Neural cell (in vitro differentiated cells): ENCODE measurements at regions not wholly inside any gene's neighbourhood (a gene's known extent, or its start where the extent isn't known, plus 50 kb on each side); places are given as distances from the start of the nearest gene placed in this dataset.

Source experiments
- H2AFZ ChIP-seq: fragments of 200-600, 300-800 bp; sonication (generic), shearing (Covaris generic); 2 replicates; pipeline ENCODE4 v1.6.0; 2014; ENCODE audit warnings: low read depth, mild to moderate bottlenecking, antibody characterized with exemption, low read length, moderate library complexity
- H3F3A ChIP-seq: fragments of 200-600 bp; shearing (Covaris generic); 2 replicates; pipeline ENCODE4 v1.6.1; 2016; ENCODE audit warnings: mild to moderate bottlenecking, moderate library complexity, mixed read lengths, antibody characterized with exemption, low read length; ENCODE audit not compliant: insufficient read depth, poor library complexity, severe bottlenecking
- H3K27ac ChIP-seq: fragments of 200-600, 300-800 bp; sonication (generic), shearing (Covaris generic); 2 replicates; pipeline ENCODE4 v1.5.1; 2014; ENCODE audit warnings: mild to moderate bottlenecking, low read length, moderate library complexity
- H3K27me3 ChIP-seq: fragments of 300-800, 200-600 bp; sonication (generic), shearing (Covaris generic); 2 replicates; pipeline ENCODE4 v1.6.0; 2014; ENCODE audit warnings: mild to moderate bottlenecking, low read depth, low read length, moderate library complexity; ENCODE audit not compliant: insufficient read depth
- H3K36me3 ChIP-seq: fragments of 300-800, 200-600 bp; sonication (generic), shearing (Covaris generic); 2 replicates; pipeline ENCODE4 v1.5.1; 2014; ENCODE audit warnings: mild to moderate bottlenecking, antibody characterized with exemption, low read length, moderate library complexity; ENCODE audit not compliant: insufficient read depth
- H3K4me2 ChIP-seq: fragments of 300-800, 200-600 bp; sonication (generic), shearing (Covaris generic); 2 replicates; pipeline ENCODE4 v1.6.0; 2014; ENCODE audit warnings: mild to moderate bottlenecking, low read length
- H3K4me3 ChIP-seq: fragments of 300-800, 200-600 bp; sonication (generic), shearing (Covaris generic); 2 replicates; pipeline ENCODE4 v1.5.1; 2014; ENCODE audit warnings: mild to moderate bottlenecking, low read length, moderate library complexity
- H3K79me2 ChIP-seq: fragments of 200-600 bp; shearing (Covaris generic); replicated peaks from 2 replicates; pipeline ENCODE4 v1.6.0; 2014; ENCODE audit warnings: mild to moderate bottlenecking, low read length, moderate library complexity; ENCODE audit not compliant: insufficient read depth
- H3K9ac ChIP-seq: fragments of 300-800, 200-600 bp; sonication (generic), shearing (Covaris generic); 2 replicates; pipeline ENCODE4 v1.6.1; 2016; ENCODE audit warnings: mild to moderate bottlenecking, low read length, mixed read lengths
- H3K9me2 ChIP-seq: fragments of 200-600 bp; shearing (Covaris generic); 2 replicates; pipeline ENCODE4 v1.6.1; 2016; ENCODE audit warnings: mild to moderate bottlenecking, low read length, mixed read lengths; ENCODE audit not compliant: insufficient read depth
- H3K9me3 ChIP-seq: fragments of 200-600, 300-800 bp; sonication (generic), shearing (Covaris generic); 2 replicates; pipeline ENCODE4 v1.6.1; 2016; ENCODE audit warnings: mild to moderate bottlenecking, mixed run types, low read length, moderate library complexity, mixed read lengths
- H4K20me1 ChIP-seq: fragments of 200-600 bp; shearing (Covaris generic); 2 replicates; pipeline ENCODE4 v1.6.1; 2016; ENCODE audit warnings: mild to moderate bottlenecking, mixed run types; ENCODE audit not compliant: insufficient read depth
- EP300 ChIP-seq: fragments of 450-650 bp; conservative IDR thresholded peaks from 2 replicates; pipeline ENCODE4 v1.6.1; 2014; ENCODE audit warnings: antibody characterized with exemption, mild to moderate bottlenecking, moderate library complexity; ENCODE audit not compliant: poor library complexity, severe bottlenecking
- EZH2 ChIP-seq: fragments of 200-600, 300-800 bp; shearing (Covaris generic), sonication (generic); IDR thresholded peaks from 2 replicates; pipeline ENCODE4 v1.6.1; 2014; ENCODE audit warnings: antibody characterized with exemption, low read length, borderline replicate concordance, mild to moderate bottlenecking; ENCODE audit not compliant: insufficient read depth, poor library complexity, severe bottlenecking
- MXI1 ChIP-seq: fragments of 450-650 bp; conservative IDR thresholded peaks from 2 replicates; pipeline ENCODE4 v1.6.1; 2014; ENCODE audit warnings: antibody characterized with exemption, mild to moderate bottlenecking; ENCODE audit not compliant: poor library complexity, severe bottlenecking
- POLR2AphosphoS5 ChIP-seq: IDR thresholded peaks from 2 replicates; pipeline ENCODE4 v1.6.1; 2012
- RAD21 ChIP-seq: fragments of 450-650 bp; conservative IDR thresholded peaks from 2 replicates; pipeline ENCODE4 v1.6.1; 2014; ENCODE audit warnings: antibody characterized with exemption, mild to moderate bottlenecking, moderate library complexity
- SMC3 ChIP-seq: fragments of 450-650 bp; conservative IDR thresholded peaks from 2 replicates; pipeline ENCODE4 v1.6.1; 2014; ENCODE audit warnings: antibody characterized with exemption, mild to moderate bottlenecking, moderate library complexity; ENCODE audit not compliant: poor library complexity
- TAF1 ChIP-seq: IDR thresholded peaks from 2 replicates; pipeline ENCODE4 v1.6.1; 2012; ENCODE audit warnings: low read depth
- TF ChIP-seq, protein P1 (sequence below): IDR thresholded peaks from 2 replicates; pipeline ENCODE4 v1.6.1; 2012; ENCODE audit warnings: borderline replicate concordance
- TF ChIP-seq, protein P2 (sequence below): fragments of 450-650 bp; IDR thresholded peaks from 2 replicates; pipeline ENCODE4 v1.5.1; 2014; ENCODE audit warnings: antibody characterized with exemption, mild to moderate bottlenecking, moderate library complexity; ENCODE audit not compliant: poor library complexity, severe bottlenecking

DNA sequence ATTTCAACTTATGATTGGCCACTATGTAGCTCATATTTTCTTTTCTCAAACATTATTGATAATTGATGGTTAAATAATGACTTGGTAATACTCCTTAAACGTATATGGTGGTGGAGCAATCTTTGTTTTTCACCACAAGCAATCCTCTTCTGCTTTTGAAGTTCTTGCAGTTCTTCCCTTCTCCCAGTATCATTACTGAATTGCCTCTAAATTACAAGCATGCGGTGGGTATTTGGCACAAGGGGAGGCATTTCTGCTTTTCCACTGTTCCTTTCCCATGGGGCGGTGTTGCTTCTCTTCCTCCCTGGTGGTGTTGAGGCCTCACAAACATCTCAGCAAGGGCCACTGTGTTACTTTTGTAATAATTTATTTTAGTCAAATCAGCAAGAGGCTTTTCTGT, 234.4 kb upstream of the RXFP2 start:
- H3K79me2 ChIP-seq: no peaks in the 10 kb centered on the region
- no peak overlapping the region for H3K4me3 ChIP-seq
- H3K27ac ChIP-seq: no peak overlapping the region
- H3K9ac ChIP-seq: no peak overlapping the region
- TF ChIP-seq, protein P1, sequence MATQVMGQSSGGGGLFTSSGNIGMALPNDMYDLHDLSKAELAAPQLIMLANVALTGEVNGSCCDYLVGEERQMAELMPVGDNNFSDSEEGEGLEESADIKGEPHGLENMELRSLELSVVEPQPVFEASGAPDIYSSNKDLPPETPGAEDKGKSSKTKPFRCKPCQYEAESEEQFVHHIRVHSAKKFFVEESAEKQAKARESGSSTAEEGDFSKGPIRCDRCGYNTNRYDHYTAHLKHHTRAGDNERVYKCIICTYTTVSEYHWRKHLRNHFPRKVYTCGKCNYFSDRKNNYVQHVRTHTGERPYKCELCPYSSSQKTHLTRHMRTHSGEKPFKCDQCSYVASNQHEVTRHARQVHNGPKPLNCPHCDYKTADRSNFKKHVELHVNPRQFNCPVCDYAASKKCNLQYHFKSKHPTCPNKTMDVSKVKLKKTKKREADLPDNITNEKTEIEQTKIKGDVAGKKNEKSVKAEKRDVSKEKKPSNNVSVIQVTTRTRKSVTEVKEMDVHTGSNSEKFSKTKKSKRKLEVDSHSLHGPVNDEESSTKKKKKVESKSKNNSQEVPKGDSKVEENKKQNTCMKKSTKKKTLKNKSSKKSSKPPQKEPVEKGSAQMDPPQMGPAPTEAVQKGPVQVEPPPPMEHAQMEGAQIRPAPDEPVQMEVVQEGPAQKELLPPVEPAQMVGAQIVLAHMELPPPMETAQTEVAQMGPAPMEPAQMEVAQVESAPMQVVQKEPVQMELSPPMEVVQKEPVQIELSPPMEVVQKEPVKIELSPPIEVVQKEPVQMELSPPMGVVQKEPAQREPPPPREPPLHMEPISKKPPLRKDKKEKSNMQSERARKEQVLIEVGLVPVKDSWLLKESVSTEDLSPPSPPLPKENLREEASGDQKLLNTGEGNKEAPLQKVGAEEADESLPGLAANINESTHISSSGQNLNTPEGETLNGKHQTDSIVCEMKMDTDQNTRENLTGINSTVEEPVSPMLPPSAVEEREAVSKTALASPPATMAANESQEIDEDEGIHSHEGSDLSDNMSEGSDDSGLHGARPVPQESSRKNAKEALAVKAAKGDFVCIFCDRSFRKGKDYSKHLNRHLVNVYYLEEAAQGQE: no peak
- no peak for TF ChIP-seq RAD21
- TF ChIP-seq, protein P2, sequence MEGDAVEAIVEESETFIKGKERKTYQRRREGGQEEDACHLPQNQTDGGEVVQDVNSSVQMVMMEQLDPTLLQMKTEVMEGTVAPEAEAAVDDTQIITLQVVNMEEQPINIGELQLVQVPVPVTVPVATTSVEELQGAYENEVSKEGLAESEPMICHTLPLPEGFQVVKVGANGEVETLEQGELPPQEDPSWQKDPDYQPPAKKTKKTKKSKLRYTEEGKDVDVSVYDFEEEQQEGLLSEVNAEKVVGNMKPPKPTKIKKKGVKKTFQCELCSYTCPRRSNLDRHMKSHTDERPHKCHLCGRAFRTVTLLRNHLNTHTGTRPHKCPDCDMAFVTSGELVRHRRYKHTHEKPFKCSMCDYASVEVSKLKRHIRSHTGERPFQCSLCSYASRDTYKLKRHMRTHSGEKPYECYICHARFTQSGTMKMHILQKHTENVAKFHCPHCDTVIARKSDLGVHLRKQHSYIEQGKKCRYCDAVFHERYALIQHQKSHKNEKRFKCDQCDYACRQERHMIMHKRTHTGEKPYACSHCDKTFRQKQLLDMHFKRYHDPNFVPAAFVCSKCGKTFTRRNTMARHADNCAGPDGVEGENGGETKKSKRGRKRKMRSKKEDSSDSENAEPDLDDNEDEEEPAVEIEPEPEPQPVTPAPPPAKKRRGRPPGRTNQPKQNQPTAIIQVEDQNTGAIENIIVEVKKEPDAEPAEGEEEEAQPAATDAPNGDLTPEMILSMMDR: no peak
- no peak for TF ChIP-seq MXI1
- no peak for TF ChIP-seq POLR2AphosphoS5
- TF ChIP-seq EP300: no peak
- no peak for TF ChIP-seq EZH2
- TF ChIP-seq TAF1: no peak
- TF ChIP-seq SMC3: no peak
- no peak overlapping the region for H3K4me2 ChIP-seq
- no peak overlapping the region for H2AFZ ChIP-seq
- no peaks in the 10 kb centered on the region for H3K9me2 ChIP-seq
- no peaks in the 10 kb centered on the region for H3K27me3 ChIP-seq
- no peaks in the 10 kb centered on the region for H4K20me1 ChIP-seq
- peaks cover under 1% of the 10 kb centered on the region for H3K9me3 ChIP-seq
- no peaks in the 10 kb centered on the region for H3K36me3 ChIP-seq
- no peaks in the 10 kb centered on the region for H3F3A ChIP-seq

DNA sequence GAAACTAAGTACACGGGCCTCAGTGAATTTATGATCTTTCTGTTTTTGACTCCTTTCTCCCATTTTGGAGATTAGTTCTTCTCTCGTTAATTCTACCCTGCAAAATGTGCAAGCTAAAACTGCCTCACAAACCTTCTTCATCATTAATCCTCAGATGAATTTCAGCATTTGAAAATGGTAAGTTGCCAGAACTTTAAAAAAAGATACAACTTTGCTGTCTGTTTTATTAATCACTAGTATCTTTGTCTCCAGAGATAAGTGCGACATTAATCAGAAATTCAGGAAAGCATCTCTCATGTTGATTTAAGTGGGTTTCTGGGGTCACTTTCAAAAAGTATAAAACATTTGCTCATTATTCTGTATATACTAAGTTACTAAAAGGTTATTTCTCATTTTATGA, 227.0 kb upstream of the RXFP2 start:
- no peak overlapping the region for H2AFZ ChIP-seq
- no peak overlapping the region for H3K4me3 ChIP-seq
- no peak overlapping the region for H3K4me2 ChIP-seq
- H3K9me3 ChIP-seq: no peaks in the 10 kb centered on the region
- no peak overlapping the region for H3K9ac ChIP-seq
- H3K27me3 ChIP-seq: no peaks in the 10 kb centered on the region
- H4K20me1 ChIP-seq: no peaks in the 10 kb centered on the region
- H3K79me2 ChIP-seq: no peaks in the 10 kb centered on the region
- no peaks in the 10 kb centered on the region for H3K36me3 ChIP-seq
- no peaks in the 10 kb centered on the region for H3F3A ChIP-seq
- TF ChIP-seq POLR2AphosphoS5: no peak
- TF ChIP-seq TAF1: no peak
- no peak for TF ChIP-seq EP300
- TF ChIP-seq EZH2: no peak
- TF ChIP-seq SMC3: no peak
- no peak for TF ChIP-seq RAD21
- TF ChIP-seq, protein P2: no peak
- no peak for TF ChIP-seq MXI1
- TF ChIP-seq, protein P1: no peak
- H3K9me2 ChIP-seq: no peaks in the 10 kb centered on the region
- H3K27ac ChIP-seq: no peak overlapping the region
